A549 (cell line): ENCODE measurements at regions not wholly inside any gene's neighbourhood (a gene's known extent, or its start where the extent isn't known, plus 50 kb on each side); places are given as distances from the start of the nearest gene placed in this dataset.

Experiments used
- ATAC-seq, 2 experiments: fragments of 200-7000 bp in 1 of 2; fragments of >200 bp in 1 of 2; cut with Nextera tagmentation in 1 of 2; cut with Tn5 transposase in 1 of 2; 3 replicates each; pipeline versions ENCODE4 v1.8.0 to v1.9.1; 2018 to 2020; ENCODE audit warnings: mild to moderate bottlenecking in 1 of 2, moderate library complexity in 1 of 2
- CTCF ChIA-PET: fragments of 300-600 bp; sonication (Branson Sonifier 250); formaldehyde crosslinking; extraction: SDS; loops from one replicate; lab custom pipeline; 2021; ENCODE audit warnings: antibody characterized with exemption, inconsistent platforms; lab: Yijun Ruan, JAX
- POLR2A ChIA-PET: fragments of 350-600 bp; formaldehyde crosslinking; extraction: SDS; loops from one replicate; lab custom pipeline; 2021; ENCODE audit warnings: antibody characterized with exemption, inconsistent platforms; lab: Yijun Ruan, JAX
- DNase-seq, 2 experiments: peaks; one replicate each; pipeline versions ENCODE4 v3.0.0 to v3.0.0-alpha.2; 2011 to 2016; ENCODE audit warnings: low read depth in 1 of 2, low spot score in 1 of 2
- FAIRE-seq: peaks from 2 replicates; lab custom pipeline; 2011; peaks lifted over from hg19 to GRCh38; lab: Jason Lieb, UNC
- H3K27ac ChIP-seq, 2 experiments: fragments of >200 bp; sonication (Bioruptor Twin); formaldehyde crosslinking; 3 replicates each; pipeline ENCODE4 v1.5.1; 2016 to 2017
- H3K4me1 ChIP-seq: fragments of >200 bp; sonication (Bioruptor Twin); formaldehyde crosslinking; 3 replicates; pipeline ENCODE4 v1.6.1; 2016
- H3K4me2 ChIP-seq: fragments of >200 bp; sonication (Bioruptor Twin); formaldehyde crosslinking; 3 replicates; pipeline ENCODE4 v1.6.1; 2016
- H3K4me3 ChIP-seq: fragments of >200 bp; sonication (Bioruptor Twin); formaldehyde crosslinking; 3 replicates; pipeline ENCODE4 v1.5.1; 2016
- H3K9me3 ChIP-seq: fragments of >200 bp; sonication (Bioruptor Twin); formaldehyde crosslinking; 3 replicates; pipeline ENCODE4 v1.6.1; 2016
- BHLHE40 ChIP-seq: IDR thresholded peaks from 2 replicates; pipeline ENCODE4 v1.6.1; 2012; ENCODE audit warnings: low read depth, low read length, inconsistent platforms
- CBX8 ChIP-seq: fragments of 200-600 bp; sonication (generic); IDR thresholded peaks from 2 replicates; pipeline ENCODE4 v1.6.1; 2016
- CHD4 ChIP-seq: fragments of 200-600 bp; sonication (generic); IDR thresholded peaks from 2 replicates; pipeline ENCODE4 v1.6.1; 2016; ENCODE audit warnings: antibody characterized with exemption, mild to moderate bottlenecking, borderline replicate concordance
- EHMT2 ChIP-seq: fragments of 200-600 bp; sonication (generic); IDR thresholded peaks from 2 replicates; pipeline ENCODE4 v1.6.1; 2016; ENCODE audit warnings: antibody characterized with exemption, low read depth, mild to moderate bottlenecking, moderate library complexity
- ESRRA ChIP-seq: fragments of 150-350 bp; IDR thresholded peaks from 2 replicates; pipeline ENCODE4 v1.6.1; 2014; ENCODE audit warnings: mild to moderate bottlenecking, low read length, borderline replicate concordance
- FOSL2 ChIP-seq, 2 experiments: fragments of 450-650 bp in 1 of 2; fragments of >200 bp in 1 of 2; sonication (Bioruptor Twin) in 1 of 2; formaldehyde crosslinking; IDR thresholded peaks; 2 replicates each; pipeline versions ENCODE4 v1.5.0 to v1.6.1; 2016 to 2020; ENCODE audit warnings: mild to moderate bottlenecking in 1 of 2, moderate library complexity in 1 of 2
- HDAC2 ChIP-seq: fragments of 200-600 bp; sonication (generic); IDR thresholded peaks from 2 replicates; pipeline ENCODE4 v1.6.1; 2016
- HEYL ChIP-seq: fragments of 250-450 bp; sonication (Bioruptor Pico); IDR thresholded peaks from 2 replicates; pipeline ENCODE4 v1.8.0; 2021; ENCODE audit warnings: mild to moderate bottlenecking, moderate library complexity
- HOXB13 ChIP-seq: fragments of 250-450 bp; sonication (Bioruptor Pico); IDR thresholded peaks from 2 replicates; pipeline ENCODE4 v1.5.0; 2020; ENCODE audit warnings: low read depth, mild to moderate bottlenecking, moderate library complexity
- HOXB5 ChIP-seq: fragments of 250-450 bp; sonication (Bioruptor Pico); IDR thresholded peaks from 2 replicates; pipeline ENCODE4 v1.5.0; 2020; ENCODE audit warnings: mild to moderate bottlenecking, moderate library complexity
- JUN ChIP-seq, 2 experiments: fragments of >200 bp; sonication (Bioruptor Twin); formaldehyde crosslinking; IDR thresholded peaks; 2 replicates in 1 of 2; 3 replicates in 1 of 2; pipeline ENCODE4 v1.6.1; 2016 to 2017
- JUNB ChIP-seq: fragments of >200 bp; sonication (Bioruptor Twin); formaldehyde crosslinking; IDR thresholded peaks from 2 replicates; pipeline ENCODE4 v1.6.1; 2016
- MAZ ChIP-seq: fragments of 150-350 bp; IDR thresholded peaks from 2 replicates; pipeline ENCODE4 v1.6.1; 2014; ENCODE audit warnings: antibody characterized with exemption, low read depth, low read length, borderline replicate concordance
- NFE2L2 ChIP-seq: fragments of 150-350 bp; conservative IDR thresholded peaks from 2 replicates; pipeline ENCODE4 v1.6.1; 2014; ENCODE audit warnings: low read length
- NPAS2 ChIP-seq: fragments of 250-450 bp; sonication (Bioruptor Pico); IDR thresholded peaks from 2 replicates; pipeline ENCODE4 v1.8.0; 2022; ENCODE audit warnings: mild to moderate bottlenecking, moderate library complexity, borderline replicate concordance
- NR3C1 ChIP-seq: fragments of >200 bp; sonication (Bioruptor Twin); formaldehyde crosslinking; IDR thresholded peaks from 3 replicates; pipeline ENCODE4 v1.6.1; 2017
- PHF8 ChIP-seq: fragments of 200-600 bp; sonication (generic); IDR thresholded peaks from 2 replicates; pipeline ENCODE4 v1.6.1; 2016; ENCODE audit warnings: low read depth, mild to moderate bottlenecking, antibody characterized with exemption, moderate library complexity, borderline replicate concordance
- POLR2AphosphoS2 ChIP-seq: conservative IDR thresholded peaks from 2 replicates; pipeline ENCODE4 v1.6.1; 2012; ENCODE audit warnings: low read length, improper control_type of control experiment, inconsistent platforms
- RAD21 ChIP-seq, 2 experiments: fragments of >200 bp in 1 of 2; sonication (Bioruptor Twin) in 1 of 2; formaldehyde crosslinking in 1 of 2; IDR thresholded peaks in 1 of 2; conservative IDR thresholded peaks in 1 of 2; 2 replicates in 1 of 2; 3 replicates in 1 of 2; pipeline ENCODE4 v1.6.1; 2012 to 2018; ENCODE audit warnings: inconsistent platforms in 1 of 2
- RFX5 ChIP-seq: fragments of 450-650 bp; IDR thresholded peaks from 2 replicates; pipeline ENCODE4 v1.7.1; 2014; ENCODE audit warnings: antibody characterized with exemption, mild to moderate bottlenecking, moderate library complexity
- RNF2 ChIP-seq: fragments of 200-600 bp; sonication (generic); IDR thresholded peaks from 2 replicates; pipeline ENCODE4 v1.6.1; 2016; ENCODE audit warnings: low read depth, mild to moderate bottlenecking, antibody characterized with exemption, moderate library complexity, borderline replicate concordance
- SMC3 ChIP-seq: fragments of >200 bp; sonication (Bioruptor Twin); formaldehyde crosslinking; IDR thresholded peaks from 3 replicates; pipeline ENCODE4 v1.6.1; 2018; ENCODE audit warnings: inconsistent platforms
- TFCP2L1 ChIP-seq: fragments of 250-450 bp; sonication (Bioruptor Pico); IDR thresholded peaks from 2 replicates; pipeline ENCODE4 v1.5.0; 2021; ENCODE audit warnings: mild to moderate bottlenecking
- ZC3H11A ChIP-seq: fragments of 450-650 bp; IDR thresholded peaks from 2 replicates; pipeline ENCODE4 v1.6.1; 2014; ENCODE audit warnings: antibody characterized with exemption, mild to moderate bottlenecking
- ZFP36 ChIP-seq: fragments of 450-650 bp; IDR thresholded peaks from 2 replicates; pipeline ENCODE4 v1.6.1; 2014; ENCODE audit warnings: borderline replicate concordance; ENCODE audit not compliant: partially characterized antibody
- ZNF302 ChIP-seq: fragments of 250-450 bp; sonication (Bioruptor Pico); IDR thresholded peaks from 2 replicates; pipeline ENCODE4 v1.9.0; 2021; ENCODE audit warnings: inconsistent platforms, mild to moderate bottlenecking, moderate library complexity
- ZSCAN20 ChIP-seq: fragments of 250-450 bp; sonication (Bioruptor Pico); IDR thresholded peaks from 2 replicates; pipeline ENCODE4 v1.8.0; 2022; ENCODE audit warnings: mild to moderate bottlenecking, moderate library complexity
- WGBS: methylation state at CpG from one replicate; pipeline ENCODE4 v1.1.6; 2017; ENCODE audit errors: missing lambda C conversion rate; 5-methylcytosine and 5-hydroxymethylcytosine counted together
- TF ChIP-seq, protein P1 (sequence below): fragments of >200 bp; sonication (Bioruptor Twin); formaldehyde crosslinking; IDR thresholded peaks from 3 replicates; pipeline ENCODE4 v1.6.1; 2016
- TF ChIP-seq, protein P2 (sequence below): fragments of 250-450 bp; sonication (Bioruptor Pico); IDR thresholded peaks from 2 replicates; pipeline ENCODE4 v1.5.0; 2021; ENCODE audit warnings: mild to moderate bottlenecking, moderate library complexity, borderline replicate concordance
- TF ChIP-seq, protein P3 (sequence below): fragments of 200-600 bp; sonication (generic); IDR thresholded peaks from 2 replicates; pipeline ENCODE4 v1.6.1; 2016; ENCODE audit warnings: antibody characterized with exemption, mild to moderate bottlenecking, moderate library complexity

DNA sequence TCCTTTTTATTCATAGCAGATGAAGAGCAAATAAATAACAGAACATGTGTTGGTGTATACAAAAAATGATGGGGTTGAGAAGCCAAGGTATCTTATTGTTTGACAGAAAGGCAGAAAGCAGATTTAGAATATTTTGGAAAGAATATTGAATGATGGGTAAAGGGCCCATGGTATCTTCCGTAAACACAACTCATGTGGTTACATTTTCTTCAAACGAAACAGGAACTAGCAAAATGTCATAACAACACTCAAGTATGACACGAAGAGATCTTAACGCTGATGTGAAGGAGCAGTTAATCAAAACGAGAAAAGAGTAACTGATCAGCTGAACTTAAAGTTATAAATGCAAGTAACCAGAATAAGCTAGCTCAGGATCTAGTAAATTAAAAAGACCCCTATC, 195.7 kb upstream of the GK2 start:
- ATAC-seq = no peak
- CTCF ChIA-PET = no interaction called here

DNA sequence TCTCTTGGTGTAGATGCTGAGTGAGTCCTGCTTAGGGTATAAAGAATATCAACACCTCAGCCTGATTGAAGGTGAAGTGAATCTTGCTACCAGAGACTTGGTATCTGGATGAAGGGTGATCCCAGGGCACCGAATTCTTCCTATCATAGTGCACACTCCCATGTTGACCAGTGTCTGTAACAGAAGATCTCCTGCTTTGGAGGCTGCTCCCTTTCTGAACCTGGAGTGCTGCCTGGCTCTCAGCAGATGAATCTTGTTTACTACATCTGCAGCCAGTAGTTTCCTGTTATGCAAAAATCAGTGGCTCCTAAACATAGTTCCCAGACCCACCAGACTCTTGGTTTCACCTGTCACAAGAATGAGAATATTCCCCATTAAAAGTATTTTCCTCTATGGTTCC, 191.7 kb upstream of the GK2 start:
- TF ChIP-seq JUNB = no peak
- no peak for TF ChIP-seq HEYL (CRISPR knock-in tag)
- TF ChIP-seq EHMT2 = no peak
- TF ChIP-seq HDAC2 = no peak
- TF ChIP-seq, protein P1, sequence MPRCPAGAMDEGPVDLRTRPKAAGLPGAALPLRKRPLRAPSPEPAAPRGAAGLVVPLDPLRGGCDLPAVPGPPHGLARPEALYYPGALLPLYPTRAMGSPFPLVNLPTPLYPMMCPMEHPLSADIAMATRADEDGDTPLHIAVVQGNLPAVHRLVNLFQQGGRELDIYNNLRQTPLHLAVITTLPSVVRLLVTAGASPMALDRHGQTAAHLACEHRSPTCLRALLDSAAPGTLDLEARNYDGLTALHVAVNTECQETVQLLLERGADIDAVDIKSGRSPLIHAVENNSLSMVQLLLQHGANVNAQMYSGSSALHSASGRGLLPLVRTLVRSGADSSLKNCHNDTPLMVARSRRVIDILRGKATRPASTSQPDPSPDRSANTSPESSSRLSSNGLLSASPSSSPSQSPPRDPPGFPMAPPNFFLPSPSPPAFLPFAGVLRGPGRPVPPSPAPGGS = no peak
- TF ChIP-seq ZNF302 (CRISPR knock-in tag) = no peak
- no peak for TF ChIP-seq ESRRA
- no peak for TF ChIP-seq HOXB13 (CRISPR knock-in tag)
- TF ChIP-seq RFX5 = no peak
- no peak for TF ChIP-seq PHF8
- no peak for TF ChIP-seq ZFP36
- TF ChIP-seq NPAS2 = no peak
- no peak for TF ChIP-seq NR3C1
- no peak for TF ChIP-seq HOXB5 (CRISPR knock-in tag)
- no peak for TF ChIP-seq JUN (IDR thresholded peaks at IDR 0.05)
- TF ChIP-seq NFE2L2 = no peak
- no peak for TF ChIP-seq TFCP2L1
- no peak for TF ChIP-seq ZC3H11A
- no peak for TF ChIP-seq POLR2AphosphoS2
- ChIA-PET CTCF (no interaction called here), POLR2A (no interaction called here)
- Histone ChIP-seq H3K9me3 (no peaks in the 10 kb centered on the region), H3K4me3 (no peak overlapping the region), H3K4me2 (no peak overlapping the region), H3K4me1 (no peaks in the 10 kb centered on the region), H3K27ac (no peak overlapping the region)
- FAIRE-seq = no peak
- 0% methylated on average over 1 of the region's 1 CpG for WGBS
- DNase-seq = no peak
- ATAC-seq = no peak

More for the DNA sequence above, 195.7 kb upstream of the GK2 start:
- no peak overlapping the region for H3K4me3 ChIP-seq
- H3K4me2 ChIP-seq = no peak overlapping the region
- WGBS = 26% methylated on average over 5 of the region's 5 CpGs
- TF ChIP-seq, protein P2, sequence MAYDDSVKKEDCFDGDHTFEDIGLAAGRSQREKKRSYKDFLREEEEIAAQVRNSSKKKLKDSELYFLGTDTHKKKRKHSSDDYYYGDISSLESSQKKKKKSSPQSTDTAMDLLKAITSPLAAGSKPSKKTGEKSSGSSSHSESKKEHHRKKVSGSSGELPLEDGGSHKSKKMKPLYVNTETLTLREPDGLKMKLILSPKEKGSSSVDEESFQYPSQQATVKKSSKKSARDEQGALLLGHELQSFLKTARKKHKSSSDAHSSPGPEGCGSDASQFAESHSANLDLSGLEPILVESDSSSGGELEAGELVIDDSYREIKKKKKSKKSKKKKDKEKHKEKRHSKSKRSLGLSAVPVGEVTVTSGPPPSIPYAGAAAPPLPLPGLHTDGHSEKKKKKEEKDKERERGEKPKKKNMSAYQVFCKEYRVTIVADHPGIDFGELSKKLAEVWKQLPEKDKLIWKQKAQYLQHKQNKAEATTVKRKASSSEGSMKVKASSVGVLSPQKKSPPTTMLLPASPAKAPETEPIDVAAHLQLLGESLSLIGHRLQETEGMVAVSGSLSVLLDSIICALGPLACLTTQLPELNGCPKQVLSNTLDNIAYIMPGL (CRISPR knock-in tag) = no peak
- TF ChIP-seq POLR2AphosphoS2 = no peak
- TF ChIP-seq ZSCAN20 (CRISPR knock-in tag) = no peak
- no peak for TF ChIP-seq RNF2
- no peak for TF ChIP-seq HOXB13 (CRISPR knock-in tag)
- no peak for TF ChIP-seq SMC3
- TF ChIP-seq RAD21 (conservative IDR thresholded peaks at IDR 0.05 in 1 of 2, IDR thresholded peaks at IDR 0.05 in 1 of 2) = no peak
- TF ChIP-seq ZNF302 (CRISPR knock-in tag) = no peak
- no peak for TF ChIP-seq CBX8
- TF ChIP-seq MAZ = no peak
- TF ChIP-seq PHF8 = no peak
- TF ChIP-seq, protein P3, sequence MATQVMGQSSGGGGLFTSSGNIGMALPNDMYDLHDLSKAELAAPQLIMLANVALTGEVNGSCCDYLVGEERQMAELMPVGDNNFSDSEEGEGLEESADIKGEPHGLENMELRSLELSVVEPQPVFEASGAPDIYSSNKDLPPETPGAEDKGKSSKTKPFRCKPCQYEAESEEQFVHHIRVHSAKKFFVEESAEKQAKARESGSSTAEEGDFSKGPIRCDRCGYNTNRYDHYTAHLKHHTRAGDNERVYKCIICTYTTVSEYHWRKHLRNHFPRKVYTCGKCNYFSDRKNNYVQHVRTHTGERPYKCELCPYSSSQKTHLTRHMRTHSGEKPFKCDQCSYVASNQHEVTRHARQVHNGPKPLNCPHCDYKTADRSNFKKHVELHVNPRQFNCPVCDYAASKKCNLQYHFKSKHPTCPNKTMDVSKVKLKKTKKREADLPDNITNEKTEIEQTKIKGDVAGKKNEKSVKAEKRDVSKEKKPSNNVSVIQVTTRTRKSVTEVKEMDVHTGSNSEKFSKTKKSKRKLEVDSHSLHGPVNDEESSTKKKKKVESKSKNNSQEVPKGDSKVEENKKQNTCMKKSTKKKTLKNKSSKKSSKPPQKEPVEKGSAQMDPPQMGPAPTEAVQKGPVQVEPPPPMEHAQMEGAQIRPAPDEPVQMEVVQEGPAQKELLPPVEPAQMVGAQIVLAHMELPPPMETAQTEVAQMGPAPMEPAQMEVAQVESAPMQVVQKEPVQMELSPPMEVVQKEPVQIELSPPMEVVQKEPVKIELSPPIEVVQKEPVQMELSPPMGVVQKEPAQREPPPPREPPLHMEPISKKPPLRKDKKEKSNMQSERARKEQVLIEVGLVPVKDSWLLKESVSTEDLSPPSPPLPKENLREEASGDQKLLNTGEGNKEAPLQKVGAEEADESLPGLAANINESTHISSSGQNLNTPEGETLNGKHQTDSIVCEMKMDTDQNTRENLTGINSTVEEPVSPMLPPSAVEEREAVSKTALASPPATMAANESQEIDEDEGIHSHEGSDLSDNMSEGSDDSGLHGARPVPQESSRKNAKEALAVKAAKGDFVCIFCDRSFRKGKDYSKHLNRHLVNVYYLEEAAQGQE = no peak
- no peak for TF ChIP-seq CHD4
- no peak for TF ChIP-seq FOSL2 (IDR thresholded peaks at IDR 0.05)
- no peak for TF ChIP-seq FOSL2 (CRISPR knock-in tag; IDR thresholded peaks at IDR 0.05)
- TF ChIP-seq TFCP2L1 = no peak
- TF ChIP-seq, protein P1 = no peak
- no peak for TF ChIP-seq JUNB
- no peak for TF ChIP-seq BHLHE40
- no peak overlapping the region for H3K27ac ChIP-seq
- no peaks in the 10 kb centered on the region for H3K4me1 ChIP-seq
- no peak for FAIRE-seq
- H3K9me3 ChIP-seq = no peaks in the 10 kb centered on the region
- no peak for DNase-seq
- POLR2A ChIA-PET = no interaction called here
